Inferior parietal cortex (tissue), 1 donor: ENCODE measurements at regions not wholly inside any gene's neighbourhood (a gene's known extent, or its start where the extent isn't known, plus 50 kb on each side); places are given as distances from the start of the nearest gene placed in this dataset.

Experiments used
- DNase-seq: peaks from one replicate; pipeline ENCODE4 v3.0.0-alpha.2; 2016; ENCODE audit errors: extremely low spot score

DNA sequence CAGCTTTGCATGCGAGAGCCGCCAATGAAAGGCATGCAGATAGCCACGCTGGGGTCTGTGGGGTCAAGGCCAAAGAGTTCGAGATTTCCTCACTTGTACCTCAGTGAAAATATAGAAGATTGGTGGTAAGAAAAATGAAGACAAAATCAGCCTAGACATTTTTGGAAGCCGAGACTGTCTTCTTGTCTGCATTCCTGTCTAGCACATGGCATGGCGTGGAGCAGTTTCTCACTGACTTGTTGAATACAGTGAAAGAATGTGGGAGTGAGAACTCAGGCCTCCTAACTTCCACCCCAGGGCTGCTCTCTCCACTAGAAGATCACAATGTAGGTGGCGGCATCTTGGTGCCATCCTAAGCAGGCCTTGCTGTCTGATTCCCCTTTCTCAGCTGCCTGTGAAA, 740.8 kb upstream of the HS6ST1 start:
- DNase-seq = no peak

DNA sequence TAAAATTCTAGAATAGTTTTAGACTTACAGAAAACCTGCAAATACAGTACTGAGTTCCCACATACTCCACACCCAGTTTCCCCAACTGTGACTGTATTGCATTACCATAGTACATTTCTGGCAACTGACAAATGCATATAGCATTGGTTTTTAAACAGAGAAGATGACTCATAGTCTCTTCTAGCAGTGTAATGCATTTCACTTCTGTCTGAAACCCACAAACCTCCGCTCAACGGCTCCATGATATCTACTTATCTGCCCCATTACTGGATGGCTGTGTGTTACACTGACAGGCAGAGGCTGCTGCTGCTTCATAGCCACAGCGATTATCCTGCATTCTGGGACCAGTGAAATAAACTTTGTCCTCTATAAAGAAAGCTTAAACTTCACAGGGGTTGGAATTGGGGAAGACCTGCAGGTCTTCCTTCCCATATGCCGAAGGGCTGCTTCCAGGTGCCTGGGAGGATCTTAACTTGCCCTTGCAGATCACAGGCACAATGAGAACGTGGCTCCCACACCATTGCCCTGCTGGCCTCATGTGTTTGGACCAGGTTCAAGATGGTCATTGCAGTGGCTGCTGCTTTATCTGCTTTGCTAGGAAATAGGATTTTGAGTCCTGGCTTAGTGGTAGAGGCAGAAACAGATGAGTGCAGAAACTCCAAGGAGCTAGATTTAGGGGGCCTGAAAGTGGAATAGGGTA, 742.6 kb upstream of the HS6ST1 start:
- DNase-seq = peak; percentile 22

GRCh38 chr2:129061769-129062121, 743.1 kb upstream of the HS6ST1 start:
- DNase-seq = no peak

DNA sequence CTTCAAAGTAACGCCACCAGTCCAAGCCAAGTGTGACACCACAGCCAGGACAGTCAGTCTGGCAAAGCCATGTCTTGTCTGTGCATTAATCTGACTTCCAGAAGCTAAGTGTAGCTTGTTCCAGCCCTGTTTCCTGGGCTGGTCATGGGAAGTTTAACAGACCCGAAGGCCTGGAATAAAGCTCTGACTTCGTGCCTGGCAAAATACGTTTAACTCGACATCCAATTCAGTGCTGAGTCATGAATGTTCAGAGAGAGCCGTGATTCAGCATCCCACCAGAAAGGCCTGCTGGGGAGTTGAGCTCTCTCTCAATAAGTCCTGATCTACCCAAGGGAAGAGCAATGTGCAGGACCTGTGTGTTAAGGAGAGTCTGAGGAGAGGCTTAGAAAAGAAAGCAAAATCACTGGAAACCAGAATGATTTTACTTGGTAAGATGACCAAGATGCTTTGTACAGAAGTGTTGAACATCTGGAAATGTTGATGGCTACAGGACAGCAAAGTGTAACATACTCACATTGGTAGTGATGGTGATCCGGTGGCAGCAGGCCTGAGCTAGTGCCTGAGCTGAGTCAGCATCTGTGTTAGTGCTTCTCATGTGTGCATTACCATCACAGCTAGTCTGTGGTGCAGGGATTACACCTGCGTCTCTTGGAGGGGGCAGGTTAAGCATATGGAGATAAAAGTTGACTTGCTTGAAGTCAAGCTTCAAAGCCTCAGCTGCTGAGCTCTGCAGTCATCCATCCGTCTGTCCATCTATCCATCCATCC, 743.7 kb upstream of the HS6ST1 start:
- no peak for DNase-seq

GRCh38 chr2:129067070-129067469, 748.4 kb upstream of the HS6ST1 start:
- DNase-seq = no peak

DNA sequence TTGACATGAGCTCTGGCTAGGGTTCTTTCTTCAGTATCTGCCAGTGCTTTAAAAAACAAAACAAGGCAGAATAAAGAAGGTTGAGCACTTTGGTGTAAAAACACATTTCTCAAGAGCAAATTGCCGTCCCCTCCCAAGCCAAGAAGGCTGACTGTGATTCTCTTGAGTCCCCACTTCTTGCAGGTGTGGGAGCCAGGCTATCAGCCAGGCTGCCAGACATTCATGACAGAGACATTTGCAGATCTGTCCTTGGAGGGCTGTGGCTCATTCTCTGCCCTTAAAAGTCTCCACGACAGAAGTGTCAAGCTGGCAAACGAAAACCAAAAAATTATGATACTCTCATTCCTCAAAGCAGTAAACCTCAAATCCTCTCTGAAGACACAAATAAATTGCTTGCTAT, 749.3 kb upstream of the HS6ST1 start:
- DNase-seq = no peak

DNA sequence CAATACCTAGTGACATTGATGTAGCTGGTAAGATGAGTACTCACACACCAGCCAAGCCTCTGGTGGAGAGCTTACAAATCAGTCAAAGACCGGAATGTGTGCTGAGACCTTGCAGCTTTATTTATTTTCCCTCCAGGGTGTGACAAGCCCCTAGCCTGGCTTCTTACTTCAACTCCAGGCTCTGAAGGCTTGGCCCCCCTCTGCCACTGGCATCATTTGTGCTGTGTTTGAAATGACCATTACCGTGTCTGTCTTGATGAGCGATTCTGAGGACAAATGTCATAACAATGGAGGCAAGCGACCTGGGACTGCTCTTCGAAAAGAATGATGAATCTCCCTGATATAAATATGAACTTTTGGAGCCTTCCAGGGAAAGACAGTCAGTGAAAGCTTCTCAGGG, 749.9 kb upstream of the HS6ST1 start:
- no peak for DNase-seq

- DNase-seq = no peak
These were observed 751.4 kb upstream of the HS6ST1 start for GRCh38 chr2:129069875-129070594.

- no peak for DNase-seq
These were observed 752.0 kb upstream of the HS6ST1 start for GRCh38 chr2:129070663-129071062.

- DNase-seq = no peak
These were observed 752.9 kb upstream of the HS6ST1 start for GRCh38 chr2:129071531-129071930.

DNA sequence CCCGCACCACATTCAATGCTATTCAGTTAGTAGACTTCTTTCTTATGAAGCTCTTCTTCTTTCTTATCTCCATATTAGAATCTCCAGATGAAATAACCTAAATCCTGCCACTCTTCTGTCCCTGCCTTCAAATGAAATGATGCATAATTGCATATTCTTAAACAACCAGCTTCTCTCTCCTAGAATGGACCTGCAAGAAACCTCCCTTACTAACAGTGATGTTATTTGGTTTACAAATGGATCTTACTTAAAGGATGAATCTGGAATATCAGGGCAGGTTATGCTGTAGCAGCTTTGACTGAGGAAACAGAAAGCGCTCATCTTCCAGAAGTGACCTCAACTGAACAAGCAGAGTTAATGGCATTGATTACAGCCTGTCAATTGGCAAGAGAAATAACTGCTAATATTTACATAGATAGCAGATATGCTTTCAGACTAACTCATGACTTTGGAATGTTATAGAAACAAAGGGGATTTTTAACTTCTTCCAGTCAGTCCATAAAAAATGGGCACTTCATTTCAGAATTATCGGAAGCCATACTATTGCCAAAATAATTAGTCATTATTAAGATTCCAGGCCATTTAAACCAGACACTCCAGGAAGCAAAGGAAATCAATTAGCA, 755.7 kb upstream of the HS6ST1 start:
- DNase-seq = no peak

GRCh38 chr2:129078548-129078947, 759.9 kb upstream of the HS6ST1 start:
- no peak for DNase-seq

DNA sequence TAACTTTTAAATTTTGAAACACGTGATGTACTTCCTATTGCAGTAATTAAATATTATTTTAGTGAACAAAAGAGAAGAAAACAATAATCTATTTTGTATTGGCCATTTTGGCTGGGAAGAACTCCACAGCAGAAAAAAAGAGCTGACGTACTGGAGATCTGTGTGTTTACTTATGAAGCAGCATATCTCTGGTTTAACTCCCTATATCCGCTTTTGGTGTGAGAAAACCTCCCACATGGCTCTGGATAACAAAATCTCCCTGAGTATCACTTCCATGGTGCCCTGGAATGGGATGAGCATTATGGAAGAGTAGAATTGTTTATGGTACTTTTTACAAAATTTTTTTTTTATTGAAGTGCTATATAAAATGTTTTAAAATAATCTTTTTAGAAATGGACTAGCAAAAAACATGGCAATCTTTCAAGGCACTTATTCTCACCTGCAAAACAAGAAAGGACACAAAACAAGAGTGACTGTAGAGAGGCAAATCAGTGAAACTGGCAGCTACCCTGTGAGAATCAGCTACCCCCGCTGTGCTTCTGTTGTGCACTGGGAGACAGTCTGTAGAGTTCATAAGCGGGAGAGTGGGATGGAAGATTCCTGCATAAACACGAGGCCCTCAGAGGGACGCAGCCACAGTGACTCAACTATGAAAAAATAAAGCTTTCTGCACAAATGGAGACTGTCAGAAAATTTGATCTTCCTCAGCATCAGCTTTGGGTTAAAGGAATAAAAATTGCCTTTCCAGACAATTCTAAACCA, 762.2 kb upstream of the HS6ST1 start:
- no peak for DNase-seq

GRCh38 chr2:129085386-129085785, 766.7 kb upstream of the HS6ST1 start:
- no peak for DNase-seq

DNA sequence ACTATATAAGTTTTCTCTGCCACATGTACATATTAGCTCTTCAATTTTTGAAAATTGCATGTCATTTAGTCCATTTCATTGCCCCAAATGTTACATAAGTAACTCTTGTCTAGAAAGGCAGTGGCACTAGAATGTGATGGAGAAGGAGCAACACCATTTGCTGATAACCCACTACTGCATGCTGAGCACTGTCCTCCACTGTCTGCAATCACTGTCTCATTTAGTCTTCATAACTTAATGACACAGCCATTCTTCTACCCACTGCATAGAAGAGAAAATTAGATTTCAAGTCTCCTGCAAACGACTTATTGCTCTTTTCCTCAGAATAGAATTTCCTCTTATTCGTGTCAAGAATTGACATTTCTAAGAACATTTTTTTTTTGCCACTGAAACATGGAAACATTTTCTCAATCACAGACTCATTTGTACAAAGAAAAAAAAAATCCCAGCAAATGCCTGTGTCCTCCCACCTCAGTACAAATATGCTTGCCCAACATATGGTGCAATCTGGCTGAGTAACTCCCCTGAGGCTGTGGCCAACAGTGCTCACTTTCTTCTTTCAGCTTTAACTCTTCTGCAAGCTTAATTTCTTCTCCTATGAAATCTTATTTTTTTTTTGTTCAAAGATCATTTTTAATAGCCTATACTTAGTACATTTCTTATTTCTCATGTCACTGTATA, 768.6 kb upstream of the HS6ST1 start:
- peak; percentile 45 for DNase-seq

GRCh38 chr2:129091620-129092019, 773.0 kb upstream of the HS6ST1 start:
- DNase-seq = no peak

DNA sequence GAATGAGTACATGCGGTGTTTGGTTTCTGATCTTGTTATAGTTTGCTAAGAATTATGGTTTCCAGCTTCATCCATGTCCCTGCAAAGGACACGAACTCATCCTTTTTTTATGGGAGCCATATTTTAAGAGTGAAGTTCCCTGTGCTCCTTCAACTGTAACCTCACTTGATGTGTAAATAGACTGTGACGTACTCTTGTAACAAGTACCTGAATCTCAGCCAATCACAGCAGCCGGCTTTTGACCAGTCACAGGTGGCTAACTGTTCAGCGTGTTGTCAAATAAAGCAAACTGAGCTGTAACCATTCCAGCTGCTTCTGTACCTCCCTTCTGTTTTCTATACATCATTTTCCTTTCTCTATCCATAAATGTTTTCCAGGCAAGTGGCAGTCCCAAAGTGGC, 774.3 kb upstream of the HS6ST1 start:
- no peak for DNase-seq

DNA sequence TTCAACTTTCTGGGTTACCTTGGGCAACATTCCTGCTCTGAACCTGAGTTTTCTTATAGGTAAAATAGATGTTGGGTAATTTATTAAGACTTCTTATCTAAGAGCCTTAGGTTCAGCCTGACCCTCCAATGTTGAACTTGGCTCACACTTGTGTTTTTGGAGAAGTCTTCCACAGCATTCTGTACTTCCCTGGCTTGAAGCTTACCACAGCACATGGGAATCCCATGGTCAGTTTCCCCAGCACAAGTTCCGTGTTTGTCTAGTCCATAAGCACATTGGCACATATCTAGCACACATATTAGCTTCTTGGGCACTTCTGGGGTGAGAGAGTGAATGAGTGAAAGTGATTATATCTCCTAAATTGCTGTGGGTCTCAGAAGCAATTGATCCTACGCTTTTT, 782.5 kb upstream of the HS6ST1 start:
- DNase-seq = no peak

- DNase-seq = no peak
These were observed 785.5 kb upstream of the HS6ST1 start for GRCh38 chr2:129103936-129104878.

DNA sequence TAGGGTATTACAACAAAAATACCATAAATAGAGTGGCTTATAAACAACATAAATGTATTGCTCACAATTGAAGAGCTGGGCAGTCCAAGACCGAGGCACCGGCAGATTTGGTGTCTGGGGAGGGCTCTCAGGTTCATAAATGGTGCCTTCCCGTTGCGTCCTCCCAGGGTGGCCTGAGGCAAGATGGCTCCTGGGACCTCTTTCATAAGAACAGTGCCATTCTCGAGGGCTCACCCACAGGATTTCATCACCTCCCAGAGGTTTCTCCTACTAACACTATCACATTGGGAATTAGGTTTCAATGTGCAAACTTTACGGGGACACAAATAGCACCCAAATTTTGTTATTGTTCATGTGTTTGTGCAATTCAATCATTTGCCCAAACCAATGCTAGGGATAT, 793.5 kb upstream of the HS6ST1 start:
- no peak for DNase-seq
